ENCODE measurements at regions not wholly inside any gene's neighbourhood (a gene's known extent, or its start where the extent isn't known, plus 50 kb on each side); places are given as distances from the start of the nearest gene placed in this dataset.

DNA sequence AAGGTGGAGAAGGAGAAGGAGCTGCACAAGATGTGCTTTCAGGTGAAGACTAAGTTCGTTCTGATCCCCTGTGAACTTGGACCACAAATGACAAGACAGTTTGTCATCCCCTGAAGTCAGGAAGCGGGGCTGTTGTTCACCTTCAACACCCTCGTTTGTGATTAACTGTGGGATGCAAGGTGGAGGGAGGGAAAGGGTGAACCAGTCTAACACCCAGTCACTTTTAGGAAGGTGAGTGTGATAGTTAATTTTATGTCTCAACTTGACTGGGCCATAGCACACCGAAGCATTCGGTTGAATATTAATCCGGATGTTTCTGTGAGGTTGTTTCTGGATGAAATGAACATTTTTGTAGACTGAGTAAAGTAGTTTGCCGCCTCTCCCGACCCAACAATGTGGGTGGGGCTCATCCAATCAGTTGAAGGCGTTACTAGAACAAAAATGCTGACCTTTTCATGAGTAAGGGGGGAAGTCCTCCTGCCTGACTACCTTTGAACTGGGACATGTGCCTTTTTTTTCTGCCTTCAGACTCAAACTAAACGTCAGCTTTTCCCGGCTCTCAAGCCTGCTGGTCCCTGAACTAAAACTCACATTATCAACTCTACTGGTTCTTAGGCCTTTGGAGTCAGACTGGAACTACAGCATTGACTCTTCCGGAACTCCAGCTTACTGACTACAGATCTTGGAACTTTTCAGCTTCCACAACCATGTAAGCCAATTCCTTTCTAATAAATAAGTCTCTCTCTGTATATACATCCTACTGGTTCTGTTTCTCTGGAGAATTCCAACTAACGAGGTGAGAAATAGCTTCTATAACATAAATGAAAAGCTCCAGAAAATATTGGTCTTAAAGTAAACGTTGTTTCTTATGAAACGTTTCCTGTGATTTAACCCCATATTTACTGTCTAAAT, 264.0 kb upstream of the SLITRK3 start:
- no peaks in the 10 kb centered on the region for H3K27me3 ChIP-seq (ENCODE audit: insufficient read depth, low read length)
- no peak overlapping the region for H3K4me3 ChIP-seq (ENCODE audit: low read depth, low read length)
- H3K79me2 ChIP-seq (ENCODE audit: control insufficient read depth, insufficient read depth, low read length, unreplicated experiment), result no peaks in the 10 kb centered on the region
- H3K4me1 ChIP-seq (ENCODE audit: control insufficient read depth, insufficient read depth, low read length, unreplicated experiment), result no peaks in the 10 kb centered on the region
- H3K36me3 ChIP-seq (ENCODE audit: insufficient read depth, low read length), result no peaks in the 10 kb centered on the region
- no peak overlapping the region for H3K27ac ChIP-seq (ENCODE audit: low read depth, low read length)
- no peak overlapping the region for H2AFZ ChIP-seq (ENCODE audit: low read length, unreplicated experiment)

GRCh38 chr3:165459111-165459510, 262.9 kb upstream of the SLITRK3 start:
- no peak overlapping the region for H3K4me3 ChIP-seq (ENCODE audit: low read depth, low read length)
- no peaks in the 10 kb centered on the region for H3K27me3 ChIP-seq (ENCODE audit: insufficient read depth, low read length)
- no peaks in the 10 kb centered on the region for H3K79me2 ChIP-seq (ENCODE audit: control insufficient read depth, insufficient read depth, low read length, unreplicated experiment)
- no peak overlapping the region for H2AFZ ChIP-seq (ENCODE audit: low read length, unreplicated experiment)
- H3K27ac ChIP-seq (ENCODE audit: low read depth, low read length), result no peak overlapping the region
- H3K4me1 ChIP-seq (ENCODE audit: control insufficient read depth, insufficient read depth, low read length, unreplicated experiment), result no peaks in the 10 kb centered on the region
- H3K36me3 ChIP-seq (ENCODE audit: insufficient read depth, low read length), result no peaks in the 10 kb centered on the region

GRCh38 chr3:165457096-165457495, 260.9 kb upstream of the SLITRK3 start:
- no peaks in the 10 kb centered on the region for H3K4me1 ChIP-seq (ENCODE audit: control insufficient read depth, insufficient read depth, low read length, unreplicated experiment)

DNA sequence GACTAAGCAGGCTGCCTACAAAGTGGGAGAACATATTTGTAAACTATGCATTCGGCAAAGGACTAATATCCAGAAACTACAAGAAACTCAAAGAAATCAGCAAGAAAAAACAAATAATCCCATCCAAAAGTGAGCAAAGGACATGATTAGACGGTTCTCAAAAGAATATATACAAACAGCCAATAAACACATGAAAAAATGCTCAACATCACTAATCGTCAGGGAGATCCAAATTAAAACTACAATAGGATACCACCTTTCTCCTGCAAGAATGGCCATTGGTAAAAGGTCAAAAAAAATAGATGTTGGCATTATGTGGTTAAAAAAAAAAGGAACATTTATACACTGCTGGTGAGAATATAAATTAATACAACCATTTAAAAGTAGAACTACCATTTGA, 259.6 kb upstream of the SLITRK3 start:
- Histone ChIP-seq H3K4me1 (ENCODE audit: control insufficient read depth, insufficient read depth, low read length, unreplicated experiment) (no peaks in the 10 kb centered on the region), H2AFZ (ENCODE audit: low read length, unreplicated experiment) (no peak overlapping the region), H3K27ac (ENCODE audit: low read depth, low read length) (no peak overlapping the region), H3K27me3 (ENCODE audit: insufficient read depth, low read length) (no peaks in the 10 kb centered on the region), H3K79me2 (ENCODE audit: control insufficient read depth, insufficient read depth, low read length, unreplicated experiment) (no peaks in the 10 kb centered on the region), H3K36me3 (ENCODE audit: insufficient read depth, low read length) (no peaks in the 10 kb centered on the region), H3K4me3 (ENCODE audit: low read depth, low read length) (no peak overlapping the region)

More at GRCh38 chr3:165457096-165457495, 260.9 kb upstream of the SLITRK3 start:
- H3K79me2 ChIP-seq (ENCODE audit: control insufficient read depth, insufficient read depth, low read length, unreplicated experiment), result no peaks in the 10 kb centered on the region
- no peaks in the 10 kb centered on the region for H3K27me3 ChIP-seq (ENCODE audit: insufficient read depth, low read length)
- no peak overlapping the region for H3K27ac ChIP-seq (ENCODE audit: low read depth, low read length)
- H3K4me3 ChIP-seq (ENCODE audit: low read depth, low read length), result no peak overlapping the region
- no peaks in the 10 kb centered on the region for H3K36me3 ChIP-seq (ENCODE audit: insufficient read depth, low read length)
- no peak overlapping the region for H2AFZ ChIP-seq (ENCODE audit: low read length, unreplicated experiment)

DNA sequence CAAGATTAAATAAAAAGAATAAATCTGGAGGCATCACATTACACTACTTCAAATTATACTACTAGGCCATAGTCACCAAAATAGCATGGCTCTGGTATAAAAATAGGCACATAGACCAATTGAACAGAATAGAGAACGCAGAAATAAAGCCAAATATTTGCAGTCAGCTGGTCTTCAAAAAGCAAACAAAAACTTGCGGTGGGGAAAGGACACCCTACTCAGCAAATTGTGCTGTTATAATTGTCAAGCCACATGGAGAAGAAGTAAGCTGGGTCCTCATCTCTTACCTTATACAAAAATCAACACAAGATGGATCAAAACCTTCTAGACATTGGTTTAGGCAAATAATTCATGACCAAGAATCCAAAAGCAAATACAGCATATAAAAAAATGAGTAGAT, 259.2 kb upstream of the SLITRK3 start:
- H3K27ac ChIP-seq (ENCODE audit: low read depth, low read length), result no peak overlapping the region
- H3K36me3 ChIP-seq (ENCODE audit: insufficient read depth, low read length), result no peaks in the 10 kb centered on the region
- no peak overlapping the region for H3K4me3 ChIP-seq (ENCODE audit: low read depth, low read length)
- no peaks in the 10 kb centered on the region for H3K4me1 ChIP-seq (ENCODE audit: control insufficient read depth, insufficient read depth, low read length, unreplicated experiment)
- H3K27me3 ChIP-seq (ENCODE audit: insufficient read depth, low read length), result no peaks in the 10 kb centered on the region
- no peak overlapping the region for H2AFZ ChIP-seq (ENCODE audit: low read length, unreplicated experiment)
- H3K79me2 ChIP-seq (ENCODE audit: control insufficient read depth, insufficient read depth, low read length, unreplicated experiment), result no peaks in the 10 kb centered on the region

DNA sequence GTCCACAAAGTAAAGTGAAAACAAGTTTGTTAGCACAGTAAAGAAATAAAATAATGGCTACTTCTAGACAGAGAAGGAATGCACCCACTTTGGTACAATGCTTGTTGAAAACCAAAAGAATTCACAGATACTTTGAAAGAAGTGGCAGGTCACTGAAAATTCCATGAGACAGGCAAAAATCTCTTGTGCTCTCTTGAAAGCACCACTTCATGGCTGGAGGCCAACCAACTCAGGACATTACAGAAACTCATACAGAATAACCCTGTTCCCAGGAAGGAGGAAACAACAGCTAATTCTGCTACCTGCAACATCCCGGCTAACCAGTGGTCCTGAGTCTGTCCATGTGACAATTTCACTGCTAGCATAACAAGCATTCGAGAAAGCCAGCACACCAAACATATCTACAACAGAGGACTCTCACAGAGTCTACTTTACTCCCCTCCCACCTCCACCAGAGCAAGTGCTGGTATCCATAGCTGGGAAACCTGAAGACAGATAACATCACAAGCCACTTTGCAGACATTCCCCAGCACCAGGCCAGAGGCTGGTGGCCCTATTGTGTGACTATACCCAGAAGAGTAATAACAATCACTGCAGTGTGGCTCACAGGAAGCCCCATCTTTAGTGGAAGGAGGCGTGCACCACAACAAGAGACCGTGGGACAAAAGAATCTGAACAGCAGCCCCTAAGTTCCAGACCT, 255.3 kb upstream of the SLITRK3 start:
- Histone ChIP-seq H3K79me2 (ENCODE audit: control insufficient read depth, insufficient read depth, low read length, unreplicated experiment) (no peaks in the 10 kb centered on the region), H2AFZ (ENCODE audit: low read length, unreplicated experiment) (no peak overlapping the region), H3K4me3 (ENCODE audit: low read depth, low read length) (no peak overlapping the region), H3K27ac (ENCODE audit: low read depth, low read length) (no peak overlapping the region), H3K36me3 (ENCODE audit: insufficient read depth, low read length) (no peaks in the 10 kb centered on the region), H3K27me3 (ENCODE audit: insufficient read depth, low read length) (no peaks in the 10 kb centered on the region), H3K4me1 (ENCODE audit: control insufficient read depth, insufficient read depth, low read length, unreplicated experiment) (no peaks in the 10 kb centered on the region)

DNA sequence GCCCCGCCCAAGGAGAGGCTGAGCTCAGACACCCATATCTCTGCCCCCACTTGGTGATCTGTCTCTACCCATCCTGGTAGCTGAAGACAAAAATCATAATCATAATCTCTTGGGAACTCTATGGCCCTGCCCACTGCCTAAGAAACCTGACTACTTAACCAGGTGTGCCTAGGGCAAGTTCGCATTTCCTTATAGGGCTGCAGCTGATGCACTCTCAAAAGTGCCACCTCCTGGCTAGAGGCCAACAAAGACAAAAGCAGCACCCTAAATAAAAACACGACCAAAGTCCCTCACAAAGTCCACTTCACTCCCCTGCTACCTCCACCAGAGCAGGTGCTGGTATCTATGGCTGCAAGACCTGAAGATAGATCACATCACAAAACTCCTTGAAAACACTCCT, 250.4 kb upstream of the SLITRK3 start:
- Histone ChIP-seq H3K4me3 (ENCODE audit: low read depth, low read length) (no peak overlapping the region), H3K36me3 (ENCODE audit: insufficient read depth, low read length) (no peaks in the 10 kb centered on the region), H3K4me1 (ENCODE audit: control insufficient read depth, insufficient read depth, low read length, unreplicated experiment) (no peaks in the 10 kb centered on the region), H3K27me3 (ENCODE audit: insufficient read depth, low read length) (no peaks in the 10 kb centered on the region), H2AFZ (ENCODE audit: low read length, unreplicated experiment) (no peak overlapping the region), H3K79me2 (ENCODE audit: control insufficient read depth, insufficient read depth, low read length, unreplicated experiment) (no peaks in the 10 kb centered on the region), H3K27ac (ENCODE audit: low read depth, low read length) (no peak overlapping the region)

DNA sequence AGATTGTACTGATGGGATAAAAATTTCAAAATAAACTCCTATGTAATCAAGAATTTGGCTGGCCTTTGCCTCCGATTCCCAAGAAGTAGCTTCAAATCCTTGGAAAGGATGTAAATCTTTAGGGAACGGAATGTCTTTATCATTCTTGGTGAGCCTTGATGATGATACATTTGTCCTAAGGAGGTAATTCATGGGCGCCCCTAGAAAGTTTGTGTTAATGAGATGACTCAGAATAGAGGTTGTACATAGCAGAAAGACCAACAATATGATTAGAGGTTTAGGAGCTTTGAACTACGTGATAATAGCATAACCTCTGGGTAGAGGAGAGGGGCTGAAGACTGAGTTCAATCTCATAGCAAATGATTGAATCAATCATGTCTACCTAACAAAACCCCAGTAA, 248.6 kb upstream of the SLITRK3 start:
- no peaks in the 10 kb centered on the region for H3K36me3 ChIP-seq (ENCODE audit: insufficient read depth, low read length)
- no peaks in the 10 kb centered on the region for H3K79me2 ChIP-seq (ENCODE audit: control insufficient read depth, insufficient read depth, low read length, unreplicated experiment)
- no peak overlapping the region for H3K27ac ChIP-seq (ENCODE audit: low read depth, low read length)
- no peaks in the 10 kb centered on the region for H3K4me1 ChIP-seq (ENCODE audit: control insufficient read depth, insufficient read depth, low read length, unreplicated experiment)
- no peak overlapping the region for H2AFZ ChIP-seq (ENCODE audit: low read length, unreplicated experiment)
- no peak overlapping the region for H3K4me3 ChIP-seq (ENCODE audit: low read depth, low read length)
- no peaks in the 10 kb centered on the region for H3K27me3 ChIP-seq (ENCODE audit: insufficient read depth, low read length)

DNA sequence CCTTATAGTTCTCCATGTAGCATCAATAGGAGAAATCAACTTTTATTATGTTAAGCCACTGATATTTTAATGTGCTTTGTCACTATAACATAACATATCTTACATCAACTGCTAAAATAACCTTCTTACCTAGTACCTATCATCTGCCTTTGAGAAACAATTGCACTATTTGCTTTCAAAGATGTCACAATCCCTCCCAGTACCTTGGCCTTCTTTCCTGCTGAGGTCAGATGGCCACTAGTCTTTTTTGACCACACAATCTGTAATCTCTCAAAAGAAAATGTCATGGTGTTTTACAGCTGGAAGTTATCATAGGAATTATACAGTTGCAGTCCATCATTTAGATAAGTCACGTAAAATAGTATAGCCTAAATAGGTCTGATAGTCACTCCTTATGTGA, 247.5 kb upstream of the SLITRK3 start:
- H3K4me1 ChIP-seq (ENCODE audit: control insufficient read depth, insufficient read depth, low read length, unreplicated experiment), result no peaks in the 10 kb centered on the region

GRCh38 chr3:165442061-165442460, 245.9 kb upstream of the SLITRK3 start:
- Histone ChIP-seq H3K79me2 (ENCODE audit: control insufficient read depth, insufficient read depth, low read length, unreplicated experiment) (no peaks in the 10 kb centered on the region), H3K4me1 (ENCODE audit: control insufficient read depth, insufficient read depth, low read length, unreplicated experiment) (no peaks in the 10 kb centered on the region), H2AFZ (ENCODE audit: low read length, unreplicated experiment) (no peak overlapping the region), H3K27ac (ENCODE audit: low read depth, low read length) (no peak overlapping the region), H3K4me3 (ENCODE audit: low read depth, low read length) (no peak overlapping the region), H3K36me3 (ENCODE audit: insufficient read depth, low read length) (no peaks in the 10 kb centered on the region), H3K27me3 (ENCODE audit: insufficient read depth, low read length) (no peaks in the 10 kb centered on the region)

More for the DNA sequence above, 247.5 kb upstream of the SLITRK3 start:
- H3K27ac ChIP-seq (ENCODE audit: low read depth, low read length), result no peak overlapping the region
- H3K36me3 ChIP-seq (ENCODE audit: insufficient read depth, low read length), result no peaks in the 10 kb centered on the region
- H2AFZ ChIP-seq (ENCODE audit: low read length, unreplicated experiment), result no peak overlapping the region
- H3K79me2 ChIP-seq (ENCODE audit: control insufficient read depth, insufficient read depth, low read length, unreplicated experiment), result no peaks in the 10 kb centered on the region
- H3K27me3 ChIP-seq (ENCODE audit: insufficient read depth, low read length), result no peaks in the 10 kb centered on the region
- no peak overlapping the region for H3K4me3 ChIP-seq (ENCODE audit: low read depth, low read length)

DNA sequence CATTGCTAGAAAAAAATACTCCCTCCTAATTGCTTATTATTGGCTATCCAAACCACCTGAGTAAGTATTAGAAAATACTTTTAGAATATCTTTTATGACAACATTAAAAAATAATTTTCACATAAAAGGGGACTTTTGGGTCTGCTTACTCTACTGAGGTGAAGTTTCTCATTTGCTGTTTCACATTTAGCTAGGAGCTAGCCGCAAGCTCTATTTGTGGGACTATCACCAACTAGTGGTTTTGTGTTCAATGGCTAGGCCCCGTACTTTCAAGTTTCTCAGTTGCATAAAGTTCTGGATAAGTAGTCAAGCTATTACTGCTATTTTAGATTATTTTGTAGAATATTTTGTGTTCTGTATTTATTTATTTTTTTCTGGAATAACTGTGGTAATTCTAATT, 244.2 kb upstream of the SLITRK3 start:
- no peak overlapping the region for H3K4me3 ChIP-seq (ENCODE audit: low read depth, low read length)
- H3K27me3 ChIP-seq (ENCODE audit: insufficient read depth, low read length), result no peaks in the 10 kb centered on the region
- H2AFZ ChIP-seq (ENCODE audit: low read length, unreplicated experiment), result no peak overlapping the region
- no peaks in the 10 kb centered on the region for H3K36me3 ChIP-seq (ENCODE audit: insufficient read depth, low read length)
- H3K27ac ChIP-seq (ENCODE audit: low read depth, low read length), result no peak overlapping the region
- no peaks in the 10 kb centered on the region for H3K4me1 ChIP-seq (ENCODE audit: control insufficient read depth, insufficient read depth, low read length, unreplicated experiment)
- no peaks in the 10 kb centered on the region for H3K79me2 ChIP-seq (ENCODE audit: control insufficient read depth, insufficient read depth, low read length, unreplicated experiment)
